Kidney (tissue), 13 donors: ENCODE measurements at regions not wholly inside any gene's neighbourhood (a gene's known extent, or its start where the extent isn't known, plus 50 kb on each side); places are given as distances from the start of the nearest gene placed in this dataset.

Experiments
- DNase-seq, 5 donors: peaks; one replicate each; pipeline ENCODE4 v3.0.0-alpha.2; 2013 to 2020
- FAIRE-seq: peaks from 2 replicates; lab custom pipeline; 2012; peaks lifted over from hg19 to GRCh38; lab: Jason Lieb, UNC
- H3K27ac ChIP-seq, 2 donors: one replicate each; pipeline ENCODE4 v1.7.0; 2013; ENCODE audit warnings: low read depth in 2 of 2, low read length in 2 of 2, inconsistent platforms in 1 of 2
- H3K27me3 ChIP-seq: one replicate; pipeline ENCODE4 v1.7.1; 2013; ENCODE audit warnings: low read length, inconsistent platforms; ENCODE audit not compliant: control insufficient read depth, insufficient read depth
- H3K36me3 ChIP-seq, 3 donors: one replicate each; pipeline versions ENCODE4 v1.7.0 to v1.7.1; 2013; ENCODE audit warnings: low read length in 3 of 3, control low read depth in 1 of 3, inconsistent platforms in 1 of 3; ENCODE audit not compliant: insufficient read depth in 3 of 3, control insufficient read depth in 2 of 3
- H3K4me1 ChIP-seq, 3 donors: one replicate each; pipeline versions ENCODE4 v1.7.0 to v1.7.1; 2013; ENCODE audit warnings: low read length in 3 of 3, inconsistent platforms in 1 of 3, low read depth in 1 of 3; ENCODE audit not compliant: control insufficient read depth in 2 of 3, insufficient read depth in 2 of 3
- H3K4me3 ChIP-seq, 3 donors: one replicate each; pipeline versions ENCODE4 v1.7.0 to v1.8.1; 2013; ENCODE audit warnings: low read length in 3 of 3, control low read depth in 1 of 3, inconsistent platforms in 1 of 3
- H3K9ac ChIP-seq, 3 donors: one replicate each; pipeline versions ENCODE4 v1.7.0 to v1.7.1; 2013; ENCODE audit warnings: low read length in 3 of 3, control low read depth in 1 of 3, inconsistent platforms in 1 of 3
- H3K9me3 ChIP-seq, 3 donors: one replicate each; pipeline versions ENCODE4 v1.7.0 to v1.7.1; 2013; ENCODE audit warnings: low read length in 3 of 3, control low read depth in 1 of 3, inconsistent platforms in 1 of 3; ENCODE audit not compliant: control insufficient read depth in 2 of 3, insufficient read depth in 1 of 3
- CTCF ChIP-seq: IDR thresholded peaks from 3 replicates; pipeline ENCODE4 v1.5.1; 2012; ENCODE audit warnings: mild to moderate bottlenecking, moderate library complexity, borderline replicate concordance; ENCODE audit not compliant: insufficient read depth; ENCODE audit errors: extremely low read depth
- intact Hi-C: fragments of 100-400 bp; cut with DNase I; formaldehyde crosslinking; loops from one replicate; pipeline ENCODE4 v1.11.1; 2022
- donor health status: control.
- donor health status: control.
- donor health status: control.
- donor health status: control.
- donor health status: control.
- donor health status: DM: yes; HTN: yes; CAD: no.
- donor health status: Normal renal cell carcinoma (clear cell type).

GRCh38 chr1:223057569-223058093, 85.4 kb downstream of the TLR5 start:
- FAIRE-seq, result no peak
- no peaks in the 10 kb centered on the region for H3K36me3 ChIP-seq
- H3K27me3 ChIP-seq, result no peaks in the 10 kb centered on the region
- TF ChIP-seq CTCF, result no peak
- intact Hi-C loops, result no loop called here
- DNase-seq, result no peak
- no peak overlapping the region for H3K4me3 ChIP-seq
- no peaks in the 10 kb centered on the region for H3K4me1 ChIP-seq
- H3K9ac ChIP-seq, result no peak overlapping the region
- H3K9me3 ChIP-seq, result no peaks in the 10 kb centered on the region
- H3K27ac ChIP-seq, result no peak overlapping the region
